Neural cell (in vitro differentiated cells): ENCODE measurements at regions not wholly inside any gene's neighbourhood (a gene's known extent, or its start where the extent isn't known, plus 50 kb on each side); places are given as distances from the start of the nearest gene placed in this dataset.

Source experiments
- EZH2 ChIP-seq: fragments of 200-600, 300-800 bp; shearing (Covaris generic), sonication (generic); IDR thresholded peaks from 2 replicates; pipeline ENCODE4 v1.6.1; 2014; ENCODE audit warnings: antibody characterized with exemption, low read length, borderline replicate concordance, mild to moderate bottlenecking; ENCODE audit not compliant: insufficient read depth, poor library complexity, severe bottlenecking
- MXI1 ChIP-seq: fragments of 450-650 bp; conservative IDR thresholded peaks from 2 replicates; pipeline ENCODE4 v1.6.1; 2014; ENCODE audit warnings: antibody characterized with exemption, mild to moderate bottlenecking; ENCODE audit not compliant: poor library complexity, severe bottlenecking
- POLR2AphosphoS5 ChIP-seq: IDR thresholded peaks from 2 replicates; pipeline ENCODE4 v1.6.1; 2012
- TF ChIP-seq, protein P1 (sequence below): fragments of 450-650 bp; IDR thresholded peaks from 2 replicates; pipeline ENCODE4 v1.5.1; 2014; ENCODE audit warnings: antibody characterized with exemption, mild to moderate bottlenecking, moderate library complexity; ENCODE audit not compliant: poor library complexity, severe bottlenecking
- TF ChIP-seq, protein P2 (sequence below): IDR thresholded peaks from 2 replicates; pipeline ENCODE4 v1.6.1; 2012; ENCODE audit warnings: borderline replicate concordance

DNA sequence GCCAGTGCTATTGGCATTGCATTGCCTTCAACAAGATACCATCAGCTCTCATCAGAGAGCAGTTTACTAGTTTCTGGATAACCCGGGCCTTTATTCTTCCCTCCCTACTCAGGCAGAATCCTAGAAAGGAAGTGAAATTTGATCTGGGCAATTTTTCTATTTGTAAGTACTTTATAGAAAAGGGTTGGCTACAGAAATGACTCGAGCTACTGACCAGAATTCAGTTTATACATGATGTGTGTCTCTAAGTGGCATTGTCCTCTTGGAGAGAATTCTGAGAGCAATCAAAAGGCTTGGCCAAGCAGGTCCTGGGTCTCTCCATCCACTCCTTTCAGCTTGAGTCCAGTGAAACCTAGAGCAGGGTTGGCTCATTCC, 192.7 kb upstream of the LEF1 start:
- TF ChIP-seq, protein P1, sequence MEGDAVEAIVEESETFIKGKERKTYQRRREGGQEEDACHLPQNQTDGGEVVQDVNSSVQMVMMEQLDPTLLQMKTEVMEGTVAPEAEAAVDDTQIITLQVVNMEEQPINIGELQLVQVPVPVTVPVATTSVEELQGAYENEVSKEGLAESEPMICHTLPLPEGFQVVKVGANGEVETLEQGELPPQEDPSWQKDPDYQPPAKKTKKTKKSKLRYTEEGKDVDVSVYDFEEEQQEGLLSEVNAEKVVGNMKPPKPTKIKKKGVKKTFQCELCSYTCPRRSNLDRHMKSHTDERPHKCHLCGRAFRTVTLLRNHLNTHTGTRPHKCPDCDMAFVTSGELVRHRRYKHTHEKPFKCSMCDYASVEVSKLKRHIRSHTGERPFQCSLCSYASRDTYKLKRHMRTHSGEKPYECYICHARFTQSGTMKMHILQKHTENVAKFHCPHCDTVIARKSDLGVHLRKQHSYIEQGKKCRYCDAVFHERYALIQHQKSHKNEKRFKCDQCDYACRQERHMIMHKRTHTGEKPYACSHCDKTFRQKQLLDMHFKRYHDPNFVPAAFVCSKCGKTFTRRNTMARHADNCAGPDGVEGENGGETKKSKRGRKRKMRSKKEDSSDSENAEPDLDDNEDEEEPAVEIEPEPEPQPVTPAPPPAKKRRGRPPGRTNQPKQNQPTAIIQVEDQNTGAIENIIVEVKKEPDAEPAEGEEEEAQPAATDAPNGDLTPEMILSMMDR = no peak
- TF ChIP-seq, protein P2, sequence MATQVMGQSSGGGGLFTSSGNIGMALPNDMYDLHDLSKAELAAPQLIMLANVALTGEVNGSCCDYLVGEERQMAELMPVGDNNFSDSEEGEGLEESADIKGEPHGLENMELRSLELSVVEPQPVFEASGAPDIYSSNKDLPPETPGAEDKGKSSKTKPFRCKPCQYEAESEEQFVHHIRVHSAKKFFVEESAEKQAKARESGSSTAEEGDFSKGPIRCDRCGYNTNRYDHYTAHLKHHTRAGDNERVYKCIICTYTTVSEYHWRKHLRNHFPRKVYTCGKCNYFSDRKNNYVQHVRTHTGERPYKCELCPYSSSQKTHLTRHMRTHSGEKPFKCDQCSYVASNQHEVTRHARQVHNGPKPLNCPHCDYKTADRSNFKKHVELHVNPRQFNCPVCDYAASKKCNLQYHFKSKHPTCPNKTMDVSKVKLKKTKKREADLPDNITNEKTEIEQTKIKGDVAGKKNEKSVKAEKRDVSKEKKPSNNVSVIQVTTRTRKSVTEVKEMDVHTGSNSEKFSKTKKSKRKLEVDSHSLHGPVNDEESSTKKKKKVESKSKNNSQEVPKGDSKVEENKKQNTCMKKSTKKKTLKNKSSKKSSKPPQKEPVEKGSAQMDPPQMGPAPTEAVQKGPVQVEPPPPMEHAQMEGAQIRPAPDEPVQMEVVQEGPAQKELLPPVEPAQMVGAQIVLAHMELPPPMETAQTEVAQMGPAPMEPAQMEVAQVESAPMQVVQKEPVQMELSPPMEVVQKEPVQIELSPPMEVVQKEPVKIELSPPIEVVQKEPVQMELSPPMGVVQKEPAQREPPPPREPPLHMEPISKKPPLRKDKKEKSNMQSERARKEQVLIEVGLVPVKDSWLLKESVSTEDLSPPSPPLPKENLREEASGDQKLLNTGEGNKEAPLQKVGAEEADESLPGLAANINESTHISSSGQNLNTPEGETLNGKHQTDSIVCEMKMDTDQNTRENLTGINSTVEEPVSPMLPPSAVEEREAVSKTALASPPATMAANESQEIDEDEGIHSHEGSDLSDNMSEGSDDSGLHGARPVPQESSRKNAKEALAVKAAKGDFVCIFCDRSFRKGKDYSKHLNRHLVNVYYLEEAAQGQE = no peak
- TF ChIP-seq POLR2AphosphoS5 (no peak), EZH2 (no peak), MXI1 (no peak)
